A549 (cell line): ENCODE measurements at regions not wholly inside any gene's neighbourhood (a gene's known extent, or its start where the extent isn't known, plus 50 kb on each side); places are given as distances from the start of the nearest gene placed in this dataset.

ENCODE experiments used
- ATAC-seq, 2 experiments: fragments of 200-7000 bp in 1 of 2; fragments of >200 bp in 1 of 2; cut with Nextera tagmentation in 1 of 2; cut with Tn5 transposase in 1 of 2; 3 replicates each; pipeline versions ENCODE4 v1.8.0 to v1.9.1; 2018 to 2020; ENCODE audit warnings: mild to moderate bottlenecking in 1 of 2, moderate library complexity in 1 of 2
- CTCF ChIA-PET: fragments of 300-600 bp; sonication (Branson Sonifier 250); formaldehyde crosslinking; extraction: SDS; loops from one replicate; lab custom pipeline; 2021; ENCODE audit warnings: antibody characterized with exemption, inconsistent platforms; lab: Yijun Ruan, JAX
- POLR2A ChIA-PET: fragments of 350-600 bp; formaldehyde crosslinking; extraction: SDS; loops from one replicate; lab custom pipeline; 2021; ENCODE audit warnings: antibody characterized with exemption, inconsistent platforms; lab: Yijun Ruan, JAX
- DNase-seq, 2 experiments: peaks; one replicate each; pipeline versions ENCODE4 v3.0.0 to v3.0.0-alpha.2; 2011 to 2016; ENCODE audit warnings: low read depth in 1 of 2, low spot score in 1 of 2
- FAIRE-seq: peaks from 2 replicates; lab custom pipeline; 2011; peaks lifted over from hg19 to GRCh38; lab: Jason Lieb, UNC
- H3K27ac ChIP-seq, 2 experiments: fragments of >200 bp; sonication (Bioruptor Twin); formaldehyde crosslinking; 3 replicates each; pipeline ENCODE4 v1.5.1; 2016 to 2017
- H3K4me1 ChIP-seq: fragments of >200 bp; sonication (Bioruptor Twin); formaldehyde crosslinking; 3 replicates; pipeline ENCODE4 v1.6.1; 2016
- H3K4me2 ChIP-seq: fragments of >200 bp; sonication (Bioruptor Twin); formaldehyde crosslinking; 3 replicates; pipeline ENCODE4 v1.6.1; 2016
- H3K4me3 ChIP-seq: fragments of >200 bp; sonication (Bioruptor Twin); formaldehyde crosslinking; 3 replicates; pipeline ENCODE4 v1.5.1; 2016
- H3K9me3 ChIP-seq: fragments of >200 bp; sonication (Bioruptor Twin); formaldehyde crosslinking; 3 replicates; pipeline ENCODE4 v1.6.1; 2016
- BHLHE40 ChIP-seq: IDR thresholded peaks from 2 replicates; pipeline ENCODE4 v1.6.1; 2012; ENCODE audit warnings: low read depth, low read length, inconsistent platforms
- EHF ChIP-seq: fragments of 250-450 bp; sonication (Bioruptor Pico); IDR thresholded peaks from 2 replicates; pipeline ENCODE4 v1.5.0; 2020; ENCODE audit warnings: mild to moderate bottlenecking
- EHMT2 ChIP-seq: fragments of 200-600 bp; sonication (generic); IDR thresholded peaks from 2 replicates; pipeline ENCODE4 v1.6.1; 2016; ENCODE audit warnings: antibody characterized with exemption, low read depth, mild to moderate bottlenecking, moderate library complexity
- EP300 ChIP-seq, 2 experiments: fragments of >200 bp; sonication (Bioruptor Twin); formaldehyde crosslinking; IDR thresholded peaks; 2 replicates in 1 of 2; 3 replicates in 1 of 2; pipeline ENCODE4 v1.6.1; 2016 to 2017
- FOSB ChIP-seq: fragments of 250-450 bp; sonication (Bioruptor Pico); IDR thresholded peaks from 2 replicates; pipeline ENCODE4 v1.5.0; 2020; ENCODE audit warnings: mild to moderate bottlenecking, moderate library complexity
- HEYL ChIP-seq: fragments of 250-450 bp; sonication (Bioruptor Pico); IDR thresholded peaks from 2 replicates; pipeline ENCODE4 v1.8.0; 2021; ENCODE audit warnings: mild to moderate bottlenecking, moderate library complexity
- HOXA7 ChIP-seq: fragments of 250-450 bp; sonication (Bioruptor Pico); IDR thresholded peaks from 2 replicates; pipeline ENCODE4 v1.5.0; 2020; ENCODE audit warnings: mild to moderate bottlenecking, moderate library complexity
- HOXB13 ChIP-seq: fragments of 250-450 bp; sonication (Bioruptor Pico); IDR thresholded peaks from 2 replicates; pipeline ENCODE4 v1.5.0; 2020; ENCODE audit warnings: low read depth, mild to moderate bottlenecking, moderate library complexity
- HOXB5 ChIP-seq: fragments of 250-450 bp; sonication (Bioruptor Pico); IDR thresholded peaks from 2 replicates; pipeline ENCODE4 v1.5.0; 2020; ENCODE audit warnings: mild to moderate bottlenecking, moderate library complexity
- JUN ChIP-seq, 2 experiments: fragments of >200 bp; sonication (Bioruptor Twin); formaldehyde crosslinking; IDR thresholded peaks; 2 replicates in 1 of 2; 3 replicates in 1 of 2; pipeline ENCODE4 v1.6.1; 2016 to 2017
- JUNB ChIP-seq: fragments of >200 bp; sonication (Bioruptor Twin); formaldehyde crosslinking; IDR thresholded peaks from 2 replicates; pipeline ENCODE4 v1.6.1; 2016
- MAZ ChIP-seq: fragments of 150-350 bp; IDR thresholded peaks from 2 replicates; pipeline ENCODE4 v1.6.1; 2014; ENCODE audit warnings: antibody characterized with exemption, low read depth, low read length, borderline replicate concordance
- NPAS2 ChIP-seq: fragments of 250-450 bp; sonication (Bioruptor Pico); IDR thresholded peaks from 2 replicates; pipeline ENCODE4 v1.8.0; 2022; ENCODE audit warnings: mild to moderate bottlenecking, moderate library complexity, borderline replicate concordance
- PHF8 ChIP-seq: fragments of 200-600 bp; sonication (generic); IDR thresholded peaks from 2 replicates; pipeline ENCODE4 v1.6.1; 2016; ENCODE audit warnings: low read depth, mild to moderate bottlenecking, antibody characterized with exemption, moderate library complexity, borderline replicate concordance
- POLR2A ChIP-seq: IDR thresholded peaks from 2 replicates; pipeline ENCODE4 v1.6.1; 2012; ENCODE audit warnings: mild to moderate bottlenecking, low read length
- RAD21 ChIP-seq, 2 experiments: fragments of >200 bp in 1 of 2; sonication (Bioruptor Twin) in 1 of 2; formaldehyde crosslinking in 1 of 2; IDR thresholded peaks in 1 of 2; conservative IDR thresholded peaks in 1 of 2; 2 replicates in 1 of 2; 3 replicates in 1 of 2; pipeline ENCODE4 v1.6.1; 2012 to 2018; ENCODE audit warnings: inconsistent platforms in 1 of 2
- RCOR1 ChIP-seq: fragments of 150-350 bp; IDR thresholded peaks from 2 replicates; pipeline ENCODE4 v1.6.1; 2014; ENCODE audit warnings: antibody characterized with exemption, low read length, low read depth
- RNF2 ChIP-seq: fragments of 200-600 bp; sonication (generic); IDR thresholded peaks from 2 replicates; pipeline ENCODE4 v1.6.1; 2016; ENCODE audit warnings: low read depth, mild to moderate bottlenecking, antibody characterized with exemption, moderate library complexity, borderline replicate concordance
- TP53 ChIP-seq: fragments of 250-450 bp; sonication (Bioruptor Pico); IDR thresholded peaks from 2 replicates; pipeline ENCODE4 v1.5.0; 2021; ENCODE audit warnings: mild to moderate bottlenecking, moderate library complexity
- ZNF302 ChIP-seq: fragments of 250-450 bp; sonication (Bioruptor Pico); IDR thresholded peaks from 2 replicates; pipeline ENCODE4 v1.9.0; 2021; ENCODE audit warnings: inconsistent platforms, mild to moderate bottlenecking, moderate library complexity
- ZSCAN20 ChIP-seq: fragments of 250-450 bp; sonication (Bioruptor Pico); IDR thresholded peaks from 2 replicates; pipeline ENCODE4 v1.8.0; 2022; ENCODE audit warnings: mild to moderate bottlenecking, moderate library complexity
- WGBS: methylation state at CpG from one replicate; pipeline ENCODE4 v1.1.6; 2017; ENCODE audit errors: missing lambda C conversion rate; 5-methylcytosine and 5-hydroxymethylcytosine counted together
- TF ChIP-seq, protein P1 (sequence below): IDR thresholded peaks from 2 replicates; pipeline ENCODE4 v1.6.1; 2012
- TF ChIP-seq, protein P2 (sequence below): fragments of 150-350 bp; IDR thresholded peaks from 2 replicates; pipeline ENCODE4 v1.6.1; 2014; ENCODE audit warnings: low read depth, mild to moderate bottlenecking, low read length
- TF ChIP-seq, protein P3 (sequence below): IDR thresholded peaks from 2 replicates; pipeline ENCODE4 v1.6.1; 2012
- TF ChIP-seq, protein P4 (sequence below): fragments of 450-650 bp; IDR thresholded peaks from 2 replicates; pipeline ENCODE4 v1.6.1; 2014; ENCODE audit warnings: antibody characterized with exemption
- TF ChIP-seq, protein P5 (sequence below): fragments of >200 bp; sonication (Bioruptor Twin); formaldehyde crosslinking; IDR thresholded peaks from 3 replicates; pipeline ENCODE4 v1.5.1; 2016
- TF ChIP-seq, protein P6 (sequence below): IDR thresholded peaks from 2 replicates; pipeline ENCODE4 v1.6.1; 2012; ENCODE audit warnings: low read depth, borderline replicate concordance
- TF ChIP-seq, protein P7 (sequence below): fragments of 250-450 bp; sonication (Bioruptor Pico); IDR thresholded peaks from 2 replicates; pipeline ENCODE4 v1.5.0; 2020; ENCODE audit warnings: low read depth, mild to moderate bottlenecking, moderate library complexity

DNA sequence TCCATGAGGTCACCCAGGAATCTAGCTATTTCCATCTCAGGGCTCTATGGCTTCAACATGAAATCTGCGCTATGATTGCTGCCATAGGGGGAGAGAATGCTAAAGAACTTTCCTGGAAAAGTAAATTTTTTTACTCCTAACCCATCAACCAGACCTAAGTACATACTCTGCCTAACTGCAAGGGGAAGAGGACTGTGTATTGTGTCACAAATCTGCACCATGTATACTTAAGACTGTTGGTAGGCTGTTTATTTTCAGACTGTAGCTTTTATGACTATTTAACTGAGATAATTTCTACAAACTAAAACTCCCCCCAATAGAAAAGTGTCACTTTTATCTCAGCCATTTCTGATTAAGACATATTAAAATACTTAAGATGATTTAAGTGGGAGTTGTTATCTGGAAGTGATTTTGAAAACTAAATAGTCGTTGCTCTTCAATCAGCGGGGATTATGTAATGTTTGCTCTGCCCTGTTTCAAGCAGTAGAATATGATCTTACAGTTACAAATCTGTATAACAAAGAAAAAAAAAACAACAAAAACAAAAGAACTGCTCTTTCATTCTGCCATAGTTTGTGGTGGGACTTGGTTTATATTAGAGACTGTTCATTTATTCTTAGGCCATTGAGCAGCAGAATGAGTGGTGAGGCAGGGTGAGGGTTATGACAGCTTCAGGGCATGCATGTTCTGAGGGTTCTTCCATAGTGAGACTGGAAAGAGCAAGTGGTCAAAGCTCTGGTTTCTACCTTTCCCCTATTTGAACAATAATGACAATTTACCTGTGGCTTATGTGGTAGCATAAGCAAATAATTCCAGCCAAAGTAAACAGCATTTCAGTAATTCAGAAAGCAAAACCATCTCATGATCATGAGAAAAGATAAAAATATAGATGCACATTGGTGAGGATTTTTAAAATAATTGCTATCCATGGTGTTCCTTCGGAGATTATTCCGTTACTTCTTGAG, 126.3 kb upstream of the CEP162 start (continued):
- no peak for TF ChIP-seq HOXA7 (CRISPR knock-in tag)
- no peak for TF ChIP-seq RAD21 (conservative IDR thresholded peaks at IDR 0.05 in 1 of 2, IDR thresholded peaks at IDR 0.05 in 1 of 2)
- no peak for TF ChIP-seq HOXB13 (CRISPR knock-in tag)
- TF ChIP-seq RCOR1, result no peak
- no peak for TF ChIP-seq HOXB5 (CRISPR knock-in tag)

DNA sequence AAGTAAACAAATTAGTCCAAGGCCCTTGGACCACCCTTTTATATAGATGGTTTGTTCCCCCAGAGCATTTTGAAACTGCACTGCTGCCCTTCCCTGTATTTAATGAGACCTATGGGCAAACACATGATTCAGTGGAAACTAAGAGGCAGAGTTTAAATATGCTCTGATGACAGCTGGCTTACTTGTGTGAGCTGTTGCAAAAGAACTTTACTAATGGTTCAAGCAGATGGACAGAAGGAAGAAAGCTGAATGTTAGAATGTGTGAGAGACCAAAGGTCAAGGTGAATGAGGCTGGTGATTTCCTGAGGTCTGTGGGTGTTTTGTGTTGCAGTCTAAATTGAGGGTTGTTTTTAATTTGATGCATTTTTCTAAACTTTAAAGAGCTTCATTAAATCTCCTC, 123.0 kb upstream of the CEP162 start:
- Histone ChIP-seq H3K9me3 (no peaks in the 10 kb centered on the region), H3K27ac (no peak overlapping the region), H3K4me3 (no peak overlapping the region), H3K4me2 (no peak overlapping the region)
- POLR2A ChIA-PET, result no interaction called here
- ATAC-seq, result no peak
- CTCF ChIA-PET, result no interaction called here
- no peak for FAIRE-seq
- DNase-seq, result no peak
- TF ChIP-seq ZNF302 (CRISPR knock-in tag) (no peak), HEYL (CRISPR knock-in tag) (no peak), ZSCAN20 (CRISPR knock-in tag) (no peak), TP53 (CRISPR knock-in tag) (no peak), RNF2 (no peak), EHMT2 (no peak), MAZ (no peak)
- TF ChIP-seq, protein P1, sequence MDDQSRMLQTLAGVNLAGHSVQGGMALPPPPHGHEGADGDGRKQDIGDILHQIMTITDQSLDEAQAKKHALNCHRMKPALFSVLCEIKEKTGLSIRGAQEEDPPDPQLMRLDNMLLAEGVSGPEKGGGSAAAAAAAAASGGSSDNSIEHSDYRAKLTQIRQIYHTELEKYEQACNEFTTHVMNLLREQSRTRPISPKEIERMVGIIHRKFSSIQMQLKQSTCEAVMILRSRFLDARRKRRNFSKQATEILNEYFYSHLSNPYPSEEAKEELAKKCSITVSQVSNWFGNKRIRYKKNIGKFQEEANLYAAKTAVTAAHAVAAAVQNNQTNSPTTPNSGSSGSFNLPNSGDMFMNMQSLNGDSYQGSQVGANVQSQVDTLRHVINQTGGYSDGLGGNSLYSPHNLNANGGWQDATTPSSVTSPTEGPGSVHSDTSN, result no peak
- TF ChIP-seq, protein P2, sequence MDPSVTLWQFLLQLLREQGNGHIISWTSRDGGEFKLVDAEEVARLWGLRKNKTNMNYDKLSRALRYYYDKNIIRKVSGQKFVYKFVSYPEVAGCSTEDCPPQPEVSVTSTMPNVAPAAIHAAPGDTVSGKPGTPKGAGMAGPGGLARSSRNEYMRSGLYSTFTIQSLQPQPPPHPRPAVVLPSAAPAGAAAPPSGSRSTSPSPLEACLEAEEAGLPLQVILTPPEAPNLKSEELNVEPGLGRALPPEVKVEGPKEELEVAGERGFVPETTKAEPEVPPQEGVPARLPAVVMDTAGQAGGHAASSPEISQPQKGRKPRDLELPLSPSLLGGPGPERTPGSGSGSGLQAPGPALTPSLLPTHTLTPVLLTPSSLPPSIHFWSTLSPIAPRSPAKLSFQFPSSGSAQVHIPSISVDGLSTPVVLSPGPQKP, result no peak
- TF ChIP-seq, protein P3, sequence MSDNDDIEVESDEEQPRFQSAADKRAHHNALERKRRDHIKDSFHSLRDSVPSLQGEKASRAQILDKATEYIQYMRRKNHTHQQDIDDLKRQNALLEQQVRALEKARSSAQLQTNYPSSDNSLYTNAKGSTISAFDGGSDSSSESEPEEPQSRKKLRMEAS, result no peak
- TF ChIP-seq, protein P4, sequence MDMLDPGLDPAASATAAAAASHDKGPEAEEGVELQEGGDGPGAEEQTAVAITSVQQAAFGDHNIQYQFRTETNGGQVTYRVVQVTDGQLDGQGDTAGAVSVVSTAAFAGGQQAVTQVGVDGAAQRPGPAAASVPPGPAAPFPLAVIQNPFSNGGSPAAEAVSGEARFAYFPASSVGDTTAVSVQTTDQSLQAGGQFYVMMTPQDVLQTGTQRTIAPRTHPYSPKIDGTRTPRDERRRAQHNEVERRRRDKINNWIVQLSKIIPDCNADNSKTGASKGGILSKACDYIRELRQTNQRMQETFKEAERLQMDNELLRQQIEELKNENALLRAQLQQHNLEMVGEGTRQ, result no peak
- TF ChIP-seq, all 56 proteins: peak for 0
- H3K4me1 ChIP-seq, result no peaks in the 10 kb centered on the region

DNA sequence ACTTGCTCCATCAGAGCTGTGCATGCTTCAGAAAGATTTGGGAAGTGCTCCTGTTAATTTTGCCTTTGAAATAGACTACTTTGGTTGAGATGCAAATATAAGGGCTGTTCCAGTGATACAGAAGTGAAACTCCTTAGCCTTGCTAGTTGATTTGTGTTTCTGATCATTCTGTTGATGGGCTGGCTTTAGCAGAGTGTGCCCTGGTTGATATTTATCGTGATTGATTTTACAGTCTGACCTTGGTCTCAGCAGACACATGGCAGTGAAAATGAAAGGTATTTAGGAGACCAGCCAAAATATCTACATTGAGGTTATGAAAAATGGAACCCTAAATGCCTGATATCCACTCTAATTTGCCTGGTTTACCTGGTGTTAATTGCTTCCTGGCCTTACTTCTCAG, 122.1 kb upstream of the CEP162 start:
- no peak for DNase-seq
- WGBS, result 19% methylated on average over 1 of the region's 1 CpG
- Histone ChIP-seq H3K9me3 (no peaks in the 10 kb centered on the region), H3K4me3 (no peak overlapping the region), H3K4me1 (no peaks in the 10 kb centered on the region), H3K27ac (no peak overlapping the region), H3K4me2 (no peak overlapping the region)
- POLR2A ChIA-PET, result no interaction called here
- FAIRE-seq, result no peak
- CTCF ChIA-PET, result no interaction called here
- ATAC-seq, result no peak
- TF ChIP-seq, protein P5, sequence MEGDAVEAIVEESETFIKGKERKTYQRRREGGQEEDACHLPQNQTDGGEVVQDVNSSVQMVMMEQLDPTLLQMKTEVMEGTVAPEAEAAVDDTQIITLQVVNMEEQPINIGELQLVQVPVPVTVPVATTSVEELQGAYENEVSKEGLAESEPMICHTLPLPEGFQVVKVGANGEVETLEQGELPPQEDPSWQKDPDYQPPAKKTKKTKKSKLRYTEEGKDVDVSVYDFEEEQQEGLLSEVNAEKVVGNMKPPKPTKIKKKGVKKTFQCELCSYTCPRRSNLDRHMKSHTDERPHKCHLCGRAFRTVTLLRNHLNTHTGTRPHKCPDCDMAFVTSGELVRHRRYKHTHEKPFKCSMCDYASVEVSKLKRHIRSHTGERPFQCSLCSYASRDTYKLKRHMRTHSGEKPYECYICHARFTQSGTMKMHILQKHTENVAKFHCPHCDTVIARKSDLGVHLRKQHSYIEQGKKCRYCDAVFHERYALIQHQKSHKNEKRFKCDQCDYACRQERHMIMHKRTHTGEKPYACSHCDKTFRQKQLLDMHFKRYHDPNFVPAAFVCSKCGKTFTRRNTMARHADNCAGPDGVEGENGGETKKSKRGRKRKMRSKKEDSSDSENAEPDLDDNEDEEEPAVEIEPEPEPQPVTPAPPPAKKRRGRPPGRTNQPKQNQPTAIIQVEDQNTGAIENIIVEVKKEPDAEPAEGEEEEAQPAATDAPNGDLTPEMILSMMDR, result no peak
- TF ChIP-seq BHLHE40 (no peak), FOSB (CRISPR knock-in tag) (no peak), JUNB (no peak), PHF8 (no peak), EHF (CRISPR knock-in tag) (no peak), EP300 (IDR thresholded peaks at IDR 0.05) (no peak), HOXB13 (CRISPR knock-in tag) (no peak), POLR2A (no peak), NPAS2 (no peak), JUN (IDR thresholded peaks at IDR 0.05) (no peak)
- TF ChIP-seq, protein P6, sequence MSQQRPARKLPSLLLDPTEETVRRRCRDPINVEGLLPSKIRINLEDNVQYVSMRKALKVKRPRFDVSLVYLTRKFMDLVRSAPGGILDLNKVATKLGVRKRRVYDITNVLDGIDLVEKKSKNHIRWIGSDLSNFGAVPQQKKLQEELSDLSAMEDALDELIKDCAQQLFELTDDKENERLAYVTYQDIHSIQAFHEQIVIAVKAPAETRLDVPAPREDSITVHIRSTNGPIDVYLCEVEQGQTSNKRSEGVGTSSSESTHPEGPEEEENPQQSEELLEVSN, result no peak
- TF ChIP-seq, protein P4, result no peak
- TF ChIP-seq, protein P7, sequence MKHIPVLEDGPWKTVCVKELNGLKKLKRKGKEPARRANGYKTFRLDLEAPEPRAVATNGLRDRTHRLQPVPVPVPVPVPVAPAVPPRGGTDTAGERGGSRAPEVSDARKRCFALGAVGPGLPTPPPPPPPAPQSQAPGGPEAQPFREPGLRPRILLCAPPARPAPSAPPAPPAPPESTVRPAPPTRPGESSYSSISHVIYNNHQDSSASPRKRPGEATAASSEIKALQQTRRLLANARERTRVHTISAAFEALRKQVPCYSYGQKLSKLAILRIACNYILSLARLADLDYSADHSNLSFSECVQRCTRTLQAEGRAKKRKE (CRISPR knock-in tag), result no peak
